Adrenal gland (tissue), 9 donors: ENCODE measurements at regions not wholly inside any gene's neighbourhood (a gene's known extent, or its start where the extent isn't known, plus 50 kb on each side); places are given as distances from the start of the nearest gene placed in this dataset.

Source experiments
- DNase-seq, 7 donors: peaks; one replicate each; pipeline ENCODE4 v3.0.0-alpha.2; 2019 to 2020
- H3K27ac ChIP-seq, 5 donors: fragments of 200-600 bp; sonication (generic) in 4 of 5; 1 replicate in 3 of 5; 2 replicates in 2 of 5; pipeline versions ENCODE4 v1.5.1 to v1.8.0; 2016 to 2020; ENCODE audit warnings: mild to moderate bottlenecking in 1 of 5
- H3K27me3 ChIP-seq: fragments of 200-600 bp; 2 replicates; pipeline ENCODE4 v1.8.0; 2021
- H3K36me3 ChIP-seq, 2 donors: fragments of 200-600 bp; replicated peaks in 1 of 2; 1 replicate in 1 of 2; 2 replicates in 1 of 2; pipeline versions ENCODE4 v1.5.1 to v1.8.0; 2018 to 2022
- H3K4me1 ChIP-seq, 2 donors: fragments of 200-600 bp; replicated peaks in 1 of 2; 1 replicate in 1 of 2; 2 replicates in 1 of 2; pipeline versions ENCODE4 v1.5.1 to v1.8.0; 2018 to 2021
- H3K4me3 ChIP-seq, 4 donors: fragments of 200-600 bp; sonication (generic) in 3 of 4; one replicate each; pipeline ENCODE4 v1.5.1; 2016 to 2018
- H3K9me3 ChIP-seq, 3 donors: fragments of 200-600 bp; sonication (generic) in 1 of 3; replicated peaks in 1 of 3; 1 replicate in 2 of 3; 2 replicates in 1 of 3; pipeline versions ENCODE4 v1.5.1 to v1.8.0; 2016 to 2021
- CTCF ChIP-seq, 6 experiments: fragments of 450-650 bp in 4 of 6; fragments of 200-600 bp in 2 of 6; sonication (generic) in 1 of 6; IDR thresholded peaks; 1 replicate in 5 of 6; 2 replicates in 1 of 6; pipeline versions ENCODE4 v1.5.1 to v1.8.0; 2016 to 2021; ENCODE audit warnings: antibody characterized with exemption in 6 of 6, mild to moderate bottlenecking in 2 of 6, moderate library complexity in 1 of 6
- POLR2A ChIP-seq, 2 donors: fragments of 450-650 bp; IDR thresholded peaks; one replicate each; pipeline ENCODE4 v1.6.1; 2017; ENCODE audit warnings: antibody characterized with exemption in 2 of 2, mild to moderate bottlenecking in 2 of 2, moderate library complexity in 1 of 2
- WGBS, 4 donors: extraction: QIAGEN DNeasy Blood & Tissue Kit in 2 of 4; methylation state at CpG; one replicate each; pipeline versions ENCODE4 v1.1.5 to v1.1.7; 2013 to 2017; 5-methylcytosine and 5-hydroxymethylcytosine counted together
- intact Hi-C, 2 donors: fragments of 100-400 bp; cut with DNase I; formaldehyde crosslinking; loops; one replicate each; pipeline versions ENCODE4 v1.14.1 to v1.15.0; 2022 to 2023
- donor health status: healthy with polysubstance abuse.
- donor health status: Bipolar disorder and iron deficiency.
- donor health status: DM: yes; HTN: yes; CAD: no.
- donor health status: DM: no; HTN: no; CAD: no.
- donor health status: DM: no; HTN: no; CAD: no.

GRCh38 chr7:33820206-33820605 lies 85.1 kb upstream of the BMPER start:
- WGBS, 4 donors: 83 to 97% (median 88%) methylated on average over 2 of the region's 2 CpGs
- H3K4me3 ChIP-seq: no peak overlapping the region
- no peaks in the 10 kb centered on the region for H3K9me3 ChIP-seq
- H3K27me3 ChIP-seq: no peaks in the 10 kb centered on the region
- H3K4me1 ChIP-seq: no peaks in the 10 kb centered on the region
- intact Hi-C loops: no loop called here
- H3K36me3 ChIP-seq: no peaks in the 10 kb centered on the region
- DNase-seq: no peak
- no peak for TF ChIP-seq CTCF (IDR thresholded peaks at IDR 0.05)
- no peak for TF ChIP-seq POLR2A (IDR thresholded peaks at IDR 0.05)
- no peak overlapping the region for H3K27ac ChIP-seq

- intact Hi-C loops: no loop called here
- Histone ChIP-seq H3K4me3 (no peak overlapping the region), H3K36me3 (no peaks in the 10 kb centered on the region), H3K4me1 (no peaks in the 10 kb centered on the region), H3K27ac (no peak overlapping the region), H3K9me3 (no peaks in the 10 kb centered on the region), H3K27me3 (no peaks in the 10 kb centered on the region)
- TF ChIP-seq POLR2A (IDR thresholded peaks at IDR 0.05) (no peak), CTCF (IDR thresholded peaks at IDR 0.05) (no peak)
- DNase-seq: no peak
- 82 to 100% (median 95%) methylated on average over 2 of the region's 2 CpGs for WGBS, 4 donors
Measured at GRCh38 chr7:33821970-33822369, 83.4 kb upstream of the BMPER start.

GRCh38 chr7:33823913-33824312 lies 81.4 kb upstream of the BMPER start:
- WGBS, 4 donors: 93 to 97% (median 95%) methylated on average over 5 of the region's 5 CpGs
- Histone ChIP-seq H3K36me3 (no peaks in the 10 kb centered on the region), H3K4me3 (no peak overlapping the region), H3K4me1 (no peaks in the 10 kb centered on the region), H3K27ac (no peak overlapping the region), H3K9me3 (no peaks in the 10 kb centered on the region), H3K27me3 (no peaks in the 10 kb centered on the region)
- no peak for TF ChIP-seq CTCF (IDR thresholded peaks at IDR 0.05)
- TF ChIP-seq POLR2A (IDR thresholded peaks at IDR 0.05): no peak
- no peak for DNase-seq
- intact Hi-C loops: no loop called here

GRCh38 chr7:33824911-33825459 lies 80.4 kb upstream of the BMPER start:
- H3K27ac ChIP-seq: no peak overlapping the region
- TF ChIP-seq POLR2A (IDR thresholded peaks at IDR 0.05): no peak
- no peak for TF ChIP-seq CTCF (IDR thresholded peaks at IDR 0.05)
- no peak overlapping the region for H3K4me3 ChIP-seq
- H3K27me3 ChIP-seq: no peaks in the 10 kb centered on the region
- WGBS, 4 donors: 48 to 65% (median 56%) methylated on average over 4 of the region's 4 CpGs
- DNase-seq: no peak
- intact Hi-C loops: no loop called here
- no peaks in the 10 kb centered on the region for H3K36me3 ChIP-seq
- H3K4me1 ChIP-seq: no peaks in the 10 kb centered on the region
- no peaks in the 10 kb centered on the region for H3K9me3 ChIP-seq
